Activated CD8-positive, alpha-beta T cell treated with anti-CD3 and anti-CD28 coated beads, Interleukin-2, amount 10 ng/mL, durations not matched to agents 7 days and 5 days (primary cell): ENCODE measurements at regions not wholly inside any gene's neighbourhood (a gene's known extent, or its start where the extent isn't known, plus 50 kb on each side); places are given as distances from the start of the nearest gene placed in this dataset.

ENCODE experiments used
- ATAC-seq: fragments of 150-1000 bp; cut with Tn5 transposase; one replicate; pipeline ENCODE4 v1.10.0; 2021; ENCODE audit warnings: moderate library complexity
- CTCF ChIA-PET: fragments of 350-600 bp; sonication (Branson Sonifier 250); formaldehyde crosslinking; loops from one replicate; lab custom pipeline; 2021; ENCODE audit warnings: antibody characterized with exemption; lab: Charles Lee
- POLR2A ChIA-PET: fragments of 350-600 bp; sonication (Branson Sonifier 250); formaldehyde crosslinking; loops from one replicate; lab custom pipeline; 2021; ENCODE audit warnings: antibody characterized with exemption; lab: Charles Lee
- DNase-seq: peaks from one replicate; pipeline ENCODE4 v3.0.0-alpha.2; 2020
- H3K27ac Mint-ChIP-seq: one replicate; pipeline ENCODE4 v1.8.0; 2021; ENCODE audit warnings: mild to moderate bottlenecking, mixed read lengths
- H3K27me3 Mint-ChIP-seq: one replicate; pipeline ENCODE4 v1.8.0; 2021; ENCODE audit warnings: low read depth, mixed read lengths
- H3K36me3 Mint-ChIP-seq: one replicate; pipeline ENCODE4 v1.8.0; 2021; ENCODE audit warnings: low read depth, mixed read lengths
- H3K4me1 Mint-ChIP-seq: one replicate; pipeline ENCODE4 v1.8.0; 2021; ENCODE audit warnings: low read depth, mixed read lengths
- H3K4me3 Mint-ChIP-seq: one replicate; pipeline ENCODE4 v1.8.0; 2021; ENCODE audit warnings: mild to moderate bottlenecking, mixed read lengths
- H3K9me3 Mint-ChIP-seq: one replicate; pipeline ENCODE4 v1.8.0; 2022; ENCODE audit warnings: mixed read lengths; ENCODE audit not compliant: insufficient read depth

DNA sequence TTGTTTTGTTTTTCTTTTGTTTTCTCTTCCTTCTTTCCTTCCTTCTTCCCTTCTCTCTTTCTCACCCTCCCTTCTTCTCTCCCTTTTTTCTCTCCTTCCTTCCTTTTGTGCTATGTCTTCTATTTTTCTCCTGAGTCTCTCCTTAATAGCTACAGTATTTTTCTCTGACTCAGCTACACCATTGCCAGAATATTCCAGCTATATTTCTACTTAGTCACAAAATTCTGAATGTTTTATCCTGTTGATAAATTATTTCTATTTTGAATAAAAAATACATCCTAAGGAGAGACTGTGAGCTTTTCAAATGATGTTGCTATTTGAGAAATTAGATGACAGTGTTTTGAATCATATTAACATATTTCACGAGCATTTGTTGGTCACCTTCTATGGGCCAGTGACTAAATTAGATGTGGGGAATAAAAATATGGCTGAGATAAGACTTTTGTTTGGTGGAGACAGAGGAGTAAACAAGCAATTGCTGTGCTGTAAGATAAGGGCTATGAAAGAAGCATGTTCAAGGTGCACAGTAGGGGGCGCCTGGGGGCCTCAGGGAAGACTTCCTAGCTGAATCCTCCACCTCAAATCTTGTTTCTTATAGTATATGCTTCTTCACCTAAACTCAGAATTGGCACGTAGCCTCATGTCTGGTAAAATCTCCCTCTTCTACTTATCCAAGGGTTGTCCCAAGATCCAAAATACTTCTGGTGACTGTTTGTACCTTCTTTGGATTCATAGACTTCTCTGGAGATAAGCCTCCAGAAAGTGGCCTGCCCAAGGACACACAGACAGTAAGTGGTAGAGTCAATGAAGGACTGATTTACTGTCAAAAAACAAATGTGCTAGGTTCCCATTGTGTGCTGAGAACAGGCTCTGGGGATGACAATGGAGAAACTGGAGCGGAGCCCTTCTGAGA lies 115.5 kb upstream of the CREB5 start:
- Mint-ChIP-seq H3K27me3 (peaks cover 17% of the 10 kb centered on the region), H3K9me3 (no peaks in the 10 kb centered on the region), H3K36me3 (no peaks in the 10 kb centered on the region), H3K4me1 (no peaks in the 10 kb centered on the region), H3K4me3 (no peak overlapping the region), H3K27ac (no peak overlapping the region)
- POLR2A ChIA-PET, result no interaction called here
- ATAC-seq (no peak), DNase-seq (peak; percentile 61)
- CTCF ChIA-PET, result interaction anchor here (0.7 to 2.2 kb wide), 14 partner anchors 8 to 327 kb away, joined by 3 to 10 read pairs (median 4); no protein-coding TSS in a partner anchor

DNA sequence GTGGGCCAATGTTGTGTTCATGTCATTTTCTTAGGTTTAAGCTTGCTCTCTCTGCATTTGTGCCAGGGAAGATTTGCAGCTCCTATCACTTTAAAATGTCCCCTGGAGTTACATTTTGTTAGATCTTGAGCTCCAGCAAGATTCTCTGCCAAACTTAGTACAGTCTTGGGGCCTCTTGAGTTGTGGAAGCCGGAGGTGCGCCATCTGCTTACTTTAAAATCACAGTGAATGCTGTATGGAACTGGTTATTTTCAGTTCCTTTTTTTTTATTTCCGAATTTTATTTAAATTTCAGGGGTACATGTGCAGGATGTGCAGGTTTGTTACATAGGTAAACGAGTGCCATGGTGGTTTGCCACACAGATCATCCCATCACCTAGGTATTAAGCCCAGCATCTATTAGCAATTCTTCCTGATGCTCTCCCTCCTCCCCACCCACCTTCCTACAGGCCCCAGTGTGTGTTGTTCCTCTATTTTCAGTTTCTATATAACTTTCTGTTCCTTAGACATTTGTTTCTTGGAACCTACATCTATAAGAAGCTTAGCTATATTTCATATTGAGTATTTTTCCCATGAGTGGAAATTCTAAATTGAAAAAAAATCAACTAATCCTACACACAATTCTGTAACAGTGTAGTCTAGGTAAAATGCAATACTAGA lies 114.4 kb upstream of the CREB5 start:
- H3K27me3 Mint-ChIP-seq, result peaks cover 12% of the 10 kb centered on the region
- POLR2A ChIA-PET, result no interaction called here
- CTCF ChIA-PET, result interaction anchor here (0.6 to 2.2 kb wide), 12 partner anchors 7 to 328 kb away, joined by 3 to 10 read pairs (median 4); no protein-coding TSS in a partner anchor

DNA sequence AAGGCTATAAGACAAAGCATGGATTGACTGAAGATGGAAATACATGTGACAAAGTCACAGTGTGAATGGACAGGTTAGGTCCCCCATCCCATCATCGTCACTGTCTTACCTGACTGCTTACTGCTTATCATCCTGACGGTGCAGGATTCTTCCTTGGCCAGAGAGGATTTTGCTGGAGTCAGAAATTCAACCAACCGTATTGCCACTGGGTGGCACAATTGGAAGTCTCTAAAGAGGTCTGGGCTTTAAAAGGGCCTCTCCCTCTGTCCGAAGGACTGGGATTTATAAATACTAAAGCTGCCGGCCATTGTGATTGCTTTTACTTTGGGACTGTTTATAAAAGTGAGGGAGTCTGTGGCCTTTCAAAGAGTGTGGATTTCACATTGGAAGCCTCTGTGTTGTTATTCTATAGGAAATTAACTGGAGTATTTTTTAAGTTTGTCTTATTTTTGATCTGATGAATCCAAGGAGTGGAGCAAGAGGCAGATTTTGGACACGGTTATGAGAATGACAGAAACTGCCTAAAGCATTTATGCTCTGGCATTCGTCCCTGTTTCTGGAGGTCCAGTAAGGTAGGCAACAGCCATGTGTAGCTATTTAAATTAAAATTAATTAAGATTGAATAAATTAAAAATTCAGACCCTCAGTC lies 113.3 kb upstream of the CREB5 start:
- Mint-ChIP-seq H3K4me3 (no peak overlapping the region), H3K27ac (no peak overlapping the region), H3K4me1 (no peaks in the 10 kb centered on the region), H3K9me3 (no peaks in the 10 kb centered on the region), H3K36me3 (no peaks in the 10 kb centered on the region), H3K27me3 (peaks cover 7% of the 10 kb centered on the region)
- ATAC-seq, result no peak
- ChIA-PET CTCF (interaction anchor here (1.0 to 2.0 kb wide), 4 partner anchors 11 to 89 kb away, joined by 4 to 5 read pairs (median 4); no protein-coding TSS in a partner anchor), POLR2A (no interaction called here)
- DNase-seq, result no peak

More for the DNA sequence above, 114.4 kb upstream of the CREB5 start:
- ATAC-seq (no peak), DNase-seq (no peak)
- Mint-ChIP-seq H3K4me1 (no peaks in the 10 kb centered on the region), H3K36me3 (no peaks in the 10 kb centered on the region), H3K9me3 (no peaks in the 10 kb centered on the region), H3K4me3 (no peak overlapping the region), H3K27ac (no peak overlapping the region)

DNA sequence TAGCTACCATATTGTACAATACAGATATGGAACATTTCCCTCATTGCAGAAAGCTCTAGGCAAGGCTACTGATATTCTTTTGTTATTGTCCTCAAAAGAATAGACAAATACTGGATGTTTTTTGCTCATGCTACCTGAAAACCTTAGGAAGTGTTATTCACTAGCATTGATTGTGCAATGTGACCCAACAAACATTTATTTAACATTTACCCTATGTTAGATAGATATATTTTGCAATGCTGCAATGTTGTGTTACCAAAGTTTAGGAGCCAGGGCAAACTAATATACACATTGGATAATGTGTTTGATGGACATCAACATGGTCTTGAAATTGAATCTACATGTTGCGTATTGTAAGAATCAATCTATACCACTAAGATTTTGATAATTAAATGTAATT lies 112.8 kb upstream of the CREB5 start:
- ChIA-PET POLR2A (no interaction called here), CTCF (interaction anchor here (1.0 to 2.0 kb wide), 2 partner anchors 31 to 33 kb away, joined by 4 read pairs; no protein-coding TSS in a partner anchor)
- Mint-ChIP-seq H3K4me3 (no peak overlapping the region), H3K36me3 (no peaks in the 10 kb centered on the region), H3K27me3 (peaks cover 4% of the 10 kb centered on the region), H3K9me3 (no peaks in the 10 kb centered on the region), H3K4me1 (no peaks in the 10 kb centered on the region), H3K27ac (no peak overlapping the region)
- ATAC-seq (no peak), DNase-seq (no peak)

DNA sequence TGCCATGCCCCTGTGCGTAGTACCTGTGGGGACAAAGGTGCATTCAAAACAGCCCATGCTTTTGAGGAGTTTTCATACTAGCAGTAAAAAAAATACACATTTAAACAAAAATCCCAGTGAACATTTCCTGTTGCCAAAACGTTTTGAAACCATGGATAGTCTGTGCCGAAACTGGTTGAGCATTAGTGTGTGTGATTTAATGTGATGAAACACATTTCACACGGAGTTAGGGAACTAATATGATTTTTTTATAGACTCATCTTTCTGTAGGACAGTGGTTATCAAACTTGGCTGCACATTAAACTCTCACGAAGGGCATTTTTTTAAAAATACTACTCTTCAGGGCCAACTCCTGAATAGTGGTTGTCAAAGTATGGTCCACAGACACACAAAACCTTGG lies 111.8 kb upstream of the CREB5 start:
- peaks cover 4% of the 10 kb centered on the region for H3K27me3 Mint-ChIP-seq
- POLR2A ChIA-PET, result no interaction called here
- no peak overlapping the region for H3K27ac Mint-ChIP-seq
- no peaks in the 10 kb centered on the region for H3K9me3 Mint-ChIP-seq
- no peak overlapping the region for H3K4me3 Mint-ChIP-seq
- no peak for ATAC-seq
- H3K4me1 Mint-ChIP-seq, result no peaks in the 10 kb centered on the region
- CTCF ChIA-PET, result no interaction called here
- no peaks in the 10 kb centered on the region for H3K36me3 Mint-ChIP-seq
- DNase-seq, result no peak

DNA sequence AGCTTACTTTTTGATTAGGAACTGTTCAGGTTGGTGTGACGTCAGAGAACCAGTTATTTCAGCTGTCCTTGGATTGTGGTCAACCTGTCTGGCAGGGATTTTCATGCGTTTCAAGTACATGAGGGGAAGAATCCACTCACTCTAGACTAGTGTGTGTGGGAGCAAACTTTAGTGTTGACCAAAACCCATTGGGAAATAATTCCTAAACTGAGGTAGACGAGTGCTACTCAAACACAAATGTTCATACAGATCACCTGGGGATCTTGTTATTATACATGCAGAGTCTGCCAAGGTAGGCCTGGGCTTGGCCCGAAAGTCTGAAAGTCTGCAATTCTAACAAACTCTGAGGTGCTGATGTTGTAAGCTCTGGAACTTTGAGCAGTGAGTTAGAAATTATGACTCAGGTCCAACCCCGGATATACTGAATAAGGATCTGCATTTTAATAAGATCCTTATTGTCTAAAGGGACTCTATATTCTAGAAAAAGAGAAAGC lies 111.1 kb upstream of the CREB5 start:
- no peak for ATAC-seq
- ChIA-PET CTCF (no interaction called here), POLR2A (no interaction called here)
- no peak for DNase-seq
- no peaks in the 10 kb centered on the region for H3K4me1 Mint-ChIP-seq
- no peaks in the 10 kb centered on the region for H3K9me3 Mint-ChIP-seq
- H3K27me3 Mint-ChIP-seq, result no peaks in the 10 kb centered on the region
- H3K36me3 Mint-ChIP-seq, result no peaks in the 10 kb centered on the region
- no peak overlapping the region for H3K27ac Mint-ChIP-seq
- H3K4me3 Mint-ChIP-seq, result no peak overlapping the region

DNA sequence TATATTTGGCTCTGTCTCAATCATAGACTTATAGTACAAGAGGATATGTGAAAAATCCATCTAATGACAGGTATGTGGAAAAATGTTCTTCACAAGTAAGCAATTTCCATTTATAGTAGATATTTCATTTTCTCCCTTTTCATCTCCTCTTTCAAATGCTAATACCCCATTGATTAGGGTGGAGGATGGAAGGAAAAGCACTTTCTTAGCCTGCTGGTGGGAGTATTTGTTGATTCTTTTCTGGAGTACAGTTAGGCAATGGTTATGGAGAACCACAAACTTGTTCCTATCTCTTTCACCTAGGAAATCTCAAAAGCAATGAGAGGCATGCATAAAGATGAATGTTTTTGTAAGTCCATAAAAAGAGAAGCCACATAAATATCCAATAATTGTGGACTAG lies 108.0 kb upstream of the CREB5 start:
- peaks cover 4% of the 10 kb centered on the region for H3K27me3 Mint-ChIP-seq
- ATAC-seq (no peak), DNase-seq (no peak)
- no peak overlapping the region for H3K4me3 Mint-ChIP-seq
- ChIA-PET POLR2A (no interaction called here), CTCF (interaction anchor here (1.0 to 2.5 kb wide), 2 partner anchors 7 to 60 kb away, joined by 3 to 10 read pairs; no protein-coding TSS in a partner anchor)
- H3K27ac Mint-ChIP-seq, result no peak overlapping the region
- H3K9me3 Mint-ChIP-seq, result no peaks in the 10 kb centered on the region
- no peaks in the 10 kb centered on the region for H3K4me1 Mint-ChIP-seq
- H3K36me3 Mint-ChIP-seq, result no peaks in the 10 kb centered on the region

DNA sequence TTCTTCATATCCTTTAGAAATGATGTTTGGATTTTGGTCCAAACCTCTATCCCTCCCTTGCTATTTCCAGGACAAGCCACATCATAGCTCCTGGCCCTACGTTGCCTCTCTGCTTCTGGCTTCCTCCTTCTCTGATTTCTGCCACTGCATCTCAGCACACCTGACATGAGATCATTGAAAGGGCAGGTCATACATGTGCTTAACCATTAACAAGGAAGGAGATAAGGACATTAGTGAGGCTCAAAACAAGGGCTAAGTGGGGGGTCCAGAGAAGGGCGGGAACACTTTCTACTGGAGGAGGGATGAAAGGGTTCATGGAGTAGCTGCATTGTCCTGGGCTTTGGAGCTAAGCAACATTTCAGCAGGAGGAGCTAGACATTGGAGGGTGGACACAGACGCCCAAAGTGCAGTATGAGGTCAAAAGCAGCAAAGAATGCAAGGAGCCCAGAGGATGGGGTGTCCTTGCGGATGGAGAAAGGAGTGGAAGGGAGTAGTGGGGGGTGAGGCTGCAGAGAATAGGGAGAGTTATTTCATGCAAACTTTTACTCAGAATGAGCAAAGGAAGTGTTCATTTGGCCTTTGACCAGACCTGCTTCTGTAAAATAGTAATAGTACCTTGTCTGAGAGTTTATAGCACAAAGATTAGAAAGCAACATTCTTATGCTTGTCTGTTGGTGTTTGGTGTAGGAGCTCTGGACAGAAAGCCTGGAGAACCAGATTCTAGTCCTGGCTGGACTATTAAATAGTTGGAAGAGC lies 102.4 kb upstream of the CREB5 start:
- H3K27ac Mint-ChIP-seq, result no peak overlapping the region
- ATAC-seq, result no peak
- no peak for DNase-seq
- H3K4me3 Mint-ChIP-seq, result no peak overlapping the region
- no peaks in the 10 kb centered on the region for H3K4me1 Mint-ChIP-seq
- CTCF ChIA-PET, result no interaction called here
- no peaks in the 10 kb centered on the region for H3K36me3 Mint-ChIP-seq
- peaks cover 14% of the 10 kb centered on the region for H3K27me3 Mint-ChIP-seq
- no peaks in the 10 kb centered on the region for H3K9me3 Mint-ChIP-seq
- POLR2A ChIA-PET, result no interaction called here

DNA sequence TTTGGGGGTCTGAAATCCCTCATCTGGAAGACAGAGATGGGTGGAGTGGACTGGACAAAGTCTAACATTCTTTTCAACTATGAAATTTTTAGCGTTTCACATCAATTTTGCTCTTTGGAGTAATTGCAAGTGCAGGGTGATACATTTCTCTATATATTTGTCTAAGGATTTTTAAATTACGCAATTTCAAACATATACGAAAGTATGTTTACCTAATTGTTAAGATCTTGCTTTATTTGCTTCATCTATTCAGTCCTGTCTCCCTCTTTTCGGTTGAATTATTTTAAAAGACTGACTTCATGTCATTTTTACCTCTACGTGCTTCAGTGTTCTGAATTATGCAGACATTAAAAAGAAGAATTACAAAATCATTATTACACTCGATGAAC lies 101.9 kb upstream of the CREB5 start:
- H3K27me3 Mint-ChIP-seq, result peaks cover 20% of the 10 kb centered on the region
- no peak for ATAC-seq
- no peaks in the 10 kb centered on the region for H3K36me3 Mint-ChIP-seq
- ChIA-PET CTCF (no interaction called here), POLR2A (no interaction called here)
- no peak overlapping the region for H3K27ac Mint-ChIP-seq
- no peaks in the 10 kb centered on the region for H3K9me3 Mint-ChIP-seq
- no peak for DNase-seq
- no peak overlapping the region for H3K4me3 Mint-ChIP-seq
- H3K4me1 Mint-ChIP-seq, result no peaks in the 10 kb centered on the region

DNA sequence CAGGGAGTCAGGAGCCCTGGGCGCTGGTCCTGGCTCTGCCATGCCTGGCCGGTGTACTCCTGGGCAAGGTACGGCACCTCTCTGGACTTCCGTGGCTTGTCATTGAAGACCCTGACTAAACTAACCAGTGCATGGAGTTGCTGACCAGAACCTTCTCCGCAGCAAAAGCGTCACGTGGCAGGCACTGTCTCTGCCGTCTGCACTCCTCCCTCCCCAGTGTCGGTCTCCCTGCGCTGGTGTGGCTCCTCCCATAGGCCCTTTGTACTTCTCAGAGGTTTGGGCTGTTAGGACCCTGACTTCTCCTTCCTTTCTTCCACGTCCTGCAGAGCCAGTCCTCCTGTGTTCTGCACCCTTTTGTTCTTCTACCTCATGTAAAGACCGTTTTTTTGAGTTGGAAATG lies 100.6 kb upstream of the CREB5 start:
- H3K9me3 Mint-ChIP-seq, result no peaks in the 10 kb centered on the region
- no peak overlapping the region for H3K4me3 Mint-ChIP-seq
- no peak for ATAC-seq
- DNase-seq, result no peak
- H3K27me3 Mint-ChIP-seq, result peaks cover 25% of the 10 kb centered on the region
- H3K36me3 Mint-ChIP-seq, result no peaks in the 10 kb centered on the region
- no peak overlapping the region for H3K27ac Mint-ChIP-seq
- ChIA-PET CTCF (no interaction called here), POLR2A (no interaction called here)
- H3K4me1 Mint-ChIP-seq, result no peaks in the 10 kb centered on the region

DNA sequence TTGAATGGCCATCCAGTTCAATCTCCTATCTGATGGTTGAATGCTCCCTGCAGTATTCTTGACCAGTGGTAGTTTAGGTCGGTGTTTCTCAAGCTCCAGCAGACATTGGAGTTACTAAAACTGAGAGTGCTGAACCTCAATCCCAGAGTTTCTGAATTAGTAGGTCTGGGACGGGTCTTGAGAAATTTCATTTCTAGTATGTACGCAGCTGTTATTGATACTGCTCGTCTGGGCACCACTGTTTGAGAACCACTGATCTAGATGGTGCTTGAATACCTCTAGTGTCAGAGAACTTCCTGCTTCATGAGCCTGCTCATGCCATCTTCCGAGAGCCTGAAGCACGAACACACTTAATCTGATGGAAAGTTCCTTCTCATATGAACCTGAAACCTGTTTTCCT lies 99.4 kb upstream of the CREB5 start:
- H3K27ac Mint-ChIP-seq, result no peak overlapping the region

More for the DNA sequence above, 99.4 kb upstream of the CREB5 start:
- Mint-ChIP-seq H3K4me3 (no peak overlapping the region), H3K36me3 (no peaks in the 10 kb centered on the region), H3K4me1 (no peaks in the 10 kb centered on the region), H3K9me3 (no peaks in the 10 kb centered on the region), H3K27me3 (peaks cover 22% of the 10 kb centered on the region)
- ChIA-PET CTCF (no interaction called here), POLR2A (no interaction called here)
- DNase-seq (no peak), ATAC-seq (no peak)
